SK-N-MC (cell line): ENCODE measurements at regions not wholly inside any gene's neighbourhood (a gene's known extent, or its start where the extent isn't known, plus 50 kb on each side); places are given as distances from the start of the nearest gene placed in this dataset.
"Not testable (repeated sequence)": the region's sequence is repeated elsewhere in the genome, so short reads cannot be mapped to it uniquely, and the experiment has no call there.

ENCODE experiments used
- DNase-seq: peaks from one replicate; pipeline ENCODE4 v3.0.0-alpha.2; 2011; ENCODE audit warnings: low read depth, low spot score
- H3K27ac ChIP-seq: fragments of 200-600 bp; sonication (generic); 2 replicates; pipeline ENCODE4 v1.5.1; 2016; ENCODE audit warnings: mixed run types
- H3K36me3 ChIP-seq: fragments of 200-600 bp; sonication (generic); 2 replicates; pipeline ENCODE4 v1.6.1; 2017; ENCODE audit warnings: antibody characterized with exemption, low read length, mixed read lengths; ENCODE audit not compliant: insufficient read depth
- H3K4me3 ChIP-seq: fragments of 200-600 bp; sonication (generic); 2 replicates; pipeline ENCODE4 v1.5.1; 2016
- H3K9ac ChIP-seq: fragments of 200-600 bp; sonication (generic); 2 replicates; pipeline ENCODE4 v1.8.0; 2017; ENCODE audit warnings: mixed run types, mixed read lengths; ENCODE audit not compliant: insufficient read length
- H3K9me3 ChIP-seq: fragments of 200-600 bp; sonication (generic); 2 replicates; pipeline ENCODE4 v1.6.1; 2017; ENCODE audit warnings: low read depth, mild to moderate bottlenecking, antibody characterized with exemption, low read length, moderate library complexity, mixed read lengths
- EZH2 ChIP-seq: fragments of 200-600 bp; sonication (generic); IDR thresholded peaks from one replicate; pipeline ENCODE4 v1.6.1; 2017; ENCODE audit warnings: antibody characterized with exemption
- FOXP2 ChIP-seq: optimal IDR thresholded peaks from 2 replicates; pipeline ENCODE3; 2011; ENCODE audit warnings: mild to moderate bottlenecking, moderate library complexity; ENCODE audit not compliant: insufficient read depth; ENCODE audit errors: extremely low read length, control extremely low read depth
- POLR2AphosphoS5 ChIP-seq: IDR thresholded peaks from 2 replicates; pipeline ENCODE4 v1.6.1; 2012; ENCODE audit warnings: mild to moderate bottlenecking, low read depth, low read length, borderline replicate concordance

DNA sequence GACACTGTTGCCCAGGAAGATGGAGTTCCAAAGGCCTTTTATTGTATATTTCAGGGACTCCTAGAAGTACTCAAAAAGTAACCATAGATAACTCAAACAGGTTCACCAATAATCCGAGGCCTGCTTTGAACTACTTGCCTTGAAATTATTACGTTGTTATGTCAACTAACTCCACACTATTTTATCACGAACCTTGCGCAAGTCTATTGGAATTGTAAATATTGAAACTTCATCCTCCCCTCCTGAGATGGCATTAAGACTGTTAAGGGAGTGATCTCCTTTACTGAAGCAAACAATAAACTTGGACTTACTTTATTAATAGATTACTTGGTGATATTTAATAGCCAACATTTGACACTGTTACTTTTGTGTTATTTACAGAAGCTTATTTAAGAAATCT, 199.6 kb upstream of the GADL1 start:
- no peak overlapping the region for H3K4me3 ChIP-seq
- no peak for TF ChIP-seq EZH2
- TF ChIP-seq FOXP2 = no peak
- TF ChIP-seq POLR2AphosphoS5 = no peak
- no peak overlapping the region for H3K9ac ChIP-seq
- no peak overlapping the region for H3K27ac ChIP-seq
- H3K9me3 ChIP-seq = no peaks in the 10 kb centered on the region
- no peak for DNase-seq
- H3K36me3 ChIP-seq = no peaks in the 10 kb centered on the region

DNA sequence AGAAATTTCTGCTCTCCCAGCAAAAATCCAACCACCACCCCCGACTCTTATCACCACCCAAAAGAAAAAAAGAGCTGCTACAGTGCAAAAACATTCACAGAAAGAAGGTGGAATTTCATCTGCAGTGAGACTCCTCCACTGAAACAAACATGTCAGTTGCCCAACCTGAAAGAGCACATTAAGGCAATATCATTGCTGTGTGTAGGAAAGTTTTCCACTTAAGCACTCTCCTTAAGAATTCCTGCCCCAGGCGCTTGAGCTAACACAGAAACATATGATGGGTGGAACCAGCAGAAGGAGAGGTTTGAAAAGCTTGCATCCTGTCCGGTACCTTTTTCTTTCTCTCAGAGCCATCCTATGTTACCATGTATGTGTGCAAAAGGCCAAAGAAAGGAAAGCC, 200.8 kb upstream of the GADL1 start:
- no peak for DNase-seq
- Histone ChIP-seq H3K4me3 (0 out of 2 replicates have a peak overlapping the region, but pooled peaks have one; percentile 15), H3K9me3 (no peaks in the 10 kb centered on the region), H3K9ac (no peak overlapping the region), H3K27ac (no peak overlapping the region), H3K36me3 (no peaks in the 10 kb centered on the region)
- TF ChIP-seq POLR2AphosphoS5 (no peak), EZH2 (no peak), FOXP2 (no peak)

DNA sequence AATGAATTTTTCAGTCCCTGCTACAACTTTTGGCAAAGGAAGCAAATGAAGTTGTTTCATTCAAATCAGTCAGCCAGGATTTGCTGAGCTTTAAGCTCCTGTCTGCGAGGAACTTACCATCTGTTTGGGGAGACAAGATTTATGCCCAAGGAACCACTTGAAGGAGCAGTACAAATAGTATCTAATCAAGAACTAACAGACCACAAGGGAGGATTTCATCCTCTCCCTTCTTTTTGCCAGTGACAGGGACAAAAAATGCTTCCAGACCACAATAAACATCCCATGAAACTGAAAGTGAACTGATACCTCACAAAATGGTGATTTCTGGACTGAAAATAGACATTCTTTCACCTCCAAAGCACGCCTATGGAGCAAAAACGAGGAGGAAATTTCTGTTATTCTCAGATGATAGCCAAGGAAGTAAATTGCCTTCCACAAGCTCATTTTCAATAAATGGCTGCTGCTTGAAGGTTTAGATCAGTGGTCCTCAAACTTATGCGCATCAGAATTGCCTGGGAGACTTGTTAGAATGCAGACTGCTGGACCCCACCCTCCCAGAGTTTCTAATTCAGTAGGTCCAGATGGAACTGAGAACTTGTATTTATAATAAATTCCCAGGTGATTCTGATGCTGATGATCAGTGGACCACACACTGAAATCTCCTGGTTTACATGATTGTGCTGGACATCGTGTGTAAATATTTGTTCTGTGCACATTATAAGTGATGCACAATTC, 202.4 kb upstream of the GADL1 start:
- Histone ChIP-seq H3K36me3 (no peaks in the 10 kb centered on the region), H3K9ac (no peak overlapping the region), H3K4me3 (no peak overlapping the region), H3K9me3 (no peaks in the 10 kb centered on the region), H3K27ac (no peak overlapping the region)
- TF ChIP-seq FOXP2 = no peak
- TF ChIP-seq EZH2 = no peak
- TF ChIP-seq POLR2AphosphoS5 = no peak
- DNase-seq = no peak

DNA sequence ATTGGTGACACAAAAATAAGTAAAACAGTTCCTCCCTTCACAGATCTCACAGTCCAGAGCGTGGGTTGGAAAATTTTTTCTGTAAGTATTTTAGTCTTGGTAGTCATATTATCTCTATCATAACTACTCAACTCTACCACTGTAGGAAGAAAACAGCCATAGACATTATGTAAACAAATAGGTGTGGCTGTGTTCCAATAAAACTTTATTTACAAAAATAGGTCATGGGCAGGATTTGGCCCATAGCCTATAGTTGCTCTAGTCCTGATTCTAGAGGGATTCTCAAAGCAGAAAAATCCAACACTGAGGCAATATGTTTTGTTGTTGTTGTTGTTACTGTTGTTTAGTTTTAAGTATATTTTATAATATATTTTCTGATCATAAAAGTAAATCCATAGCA, 206.1 kb upstream of the GADL1 start:
- no peaks in the 10 kb centered on the region for H3K9me3 ChIP-seq
- TF ChIP-seq EZH2 = no peak
- TF ChIP-seq FOXP2 = no peak
- no peak for TF ChIP-seq POLR2AphosphoS5
- DNase-seq = no peak

DNA sequence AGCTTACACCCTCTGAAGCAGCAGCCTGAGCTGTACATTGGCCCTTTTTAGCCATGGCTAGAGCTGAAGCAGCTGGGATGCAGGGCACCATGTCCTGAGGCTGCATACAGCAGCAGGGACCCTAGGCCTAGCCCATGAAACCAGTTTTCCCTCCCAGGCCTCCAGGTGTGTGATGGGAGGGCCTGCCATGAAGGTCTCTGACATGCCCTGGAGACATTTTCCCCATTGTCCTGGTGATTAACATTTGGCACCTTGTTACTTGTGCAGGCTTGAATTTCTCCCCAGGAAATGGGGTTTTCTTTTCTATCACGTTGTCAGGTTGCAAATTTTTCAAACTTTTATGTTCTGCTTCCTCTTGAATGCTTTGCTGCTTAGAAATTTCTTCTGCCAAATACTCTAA, 206.8 kb upstream of the GADL1 start:
- not testable (repeated sequence) for H3K9me3 ChIP-seq, H3K27ac ChIP-seq, H3K36me3 ChIP-seq, H3K9ac ChIP-seq, DNase-seq, H3K4me3 ChIP-seq

More for the DNA sequence above, 206.1 kb upstream of the GADL1 start:
- no peak overlapping the region for H3K27ac ChIP-seq
- H3K9ac ChIP-seq = no peak overlapping the region
- H3K36me3 ChIP-seq = no peaks in the 10 kb centered on the region
- no peak overlapping the region for H3K4me3 ChIP-seq

DNA sequence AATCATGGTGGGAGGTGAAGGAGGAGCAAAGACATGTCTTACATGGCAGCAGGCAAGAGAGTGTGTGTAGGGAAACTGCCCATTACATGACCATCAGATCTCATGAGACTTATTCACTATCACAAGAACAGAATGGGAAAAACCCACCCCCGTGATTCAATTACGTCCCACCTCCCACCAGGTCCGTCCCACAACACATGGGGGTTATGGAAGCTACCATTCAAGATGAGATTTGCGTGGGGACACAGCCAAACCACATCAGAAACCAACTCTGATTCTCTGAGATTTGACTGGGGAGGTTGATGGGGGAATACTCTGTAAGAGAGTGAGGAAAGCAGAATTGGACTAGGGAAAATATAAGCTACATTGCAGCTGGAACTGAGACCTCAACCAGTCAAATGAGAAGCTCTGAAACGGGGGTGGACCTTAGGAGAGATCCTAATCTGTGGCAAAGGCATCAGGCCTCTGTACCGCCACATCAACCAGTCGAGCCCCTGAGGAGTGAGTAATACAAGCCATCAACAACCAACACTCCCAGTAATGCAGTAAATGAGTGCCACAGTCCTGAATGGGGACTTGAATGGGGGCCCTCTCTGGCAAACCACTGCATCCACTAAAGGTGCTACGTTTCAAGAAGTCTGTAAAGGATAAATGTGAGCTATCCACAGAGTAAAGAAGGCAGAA, 207.9 kb upstream of the GADL1 start:
- H3K27ac ChIP-seq = no peak overlapping the region
- H3K36me3 ChIP-seq = no peaks in the 10 kb centered on the region
- H3K9ac ChIP-seq = no peak overlapping the region
- TF ChIP-seq EZH2 (no peak), POLR2AphosphoS5 (no peak), FOXP2 (no peak)
- no peaks in the 10 kb centered on the region for H3K9me3 ChIP-seq
- H3K4me3 ChIP-seq = no peak overlapping the region
- DNase-seq = no peak

DNA sequence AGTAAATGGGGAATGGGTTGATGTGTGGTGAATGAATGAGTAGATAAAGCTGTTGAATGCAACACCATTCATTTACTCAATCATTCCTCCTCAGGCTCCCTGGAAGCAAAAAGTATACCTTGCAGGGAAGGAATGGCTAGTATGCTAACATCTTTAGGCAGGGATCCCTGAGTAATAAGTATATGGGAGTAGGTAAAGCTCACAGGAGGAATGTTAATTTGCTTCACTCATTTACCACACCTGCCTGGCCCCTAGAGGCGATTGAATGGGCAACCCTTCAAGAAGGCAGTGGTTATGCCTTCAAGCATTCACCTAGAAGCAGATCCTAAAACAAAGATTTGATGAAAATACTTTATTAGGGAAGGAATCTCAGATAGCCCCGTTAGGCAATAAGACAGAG, 208.7 kb upstream of the GADL1 start:
- Histone ChIP-seq H3K27ac (no peak overlapping the region), H3K4me3 (no peak overlapping the region), H3K9ac (no peak overlapping the region), H3K9me3 (no peaks in the 10 kb centered on the region), H3K36me3 (no peaks in the 10 kb centered on the region)
- no peak for TF ChIP-seq POLR2AphosphoS5
- no peak for TF ChIP-seq EZH2
- no peak for TF ChIP-seq FOXP2
- DNase-seq = no peak

DNA sequence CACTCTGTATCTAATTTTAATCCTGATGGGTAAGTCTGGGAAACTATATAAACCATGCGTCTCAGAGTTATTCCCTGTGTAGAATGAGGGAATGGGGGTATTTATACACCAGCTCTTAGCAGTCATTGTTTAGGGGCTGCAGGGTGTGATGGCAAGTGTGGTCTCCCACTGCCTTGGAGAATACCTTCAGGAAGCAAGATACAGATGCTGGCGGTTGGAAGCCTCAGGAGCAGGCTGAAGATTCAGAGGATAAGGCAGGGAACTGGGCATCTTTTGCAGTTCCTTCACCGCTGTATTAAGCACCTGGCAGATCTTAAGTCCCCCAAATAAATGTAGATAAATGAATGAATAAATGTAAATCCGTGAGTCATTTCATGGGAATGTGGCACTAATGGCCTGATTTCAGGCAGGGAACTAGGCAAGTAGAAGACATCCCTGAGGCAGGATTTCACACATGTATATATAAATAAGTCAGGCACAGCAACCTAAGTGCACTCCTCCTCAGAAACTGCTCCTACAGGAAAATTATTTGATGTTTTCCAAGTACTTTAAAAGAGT, 209.2 kb upstream of the GADL1 start:
- Histone ChIP-seq H3K4me3 (no peak overlapping the region), H3K9me3 (no peaks in the 10 kb centered on the region), H3K9ac (no peak overlapping the region), H3K27ac (no peak overlapping the region), H3K36me3 (no peaks in the 10 kb centered on the region)
- TF ChIP-seq POLR2AphosphoS5 (no peak), EZH2 (no peak)
- no peak for DNase-seq

DNA sequence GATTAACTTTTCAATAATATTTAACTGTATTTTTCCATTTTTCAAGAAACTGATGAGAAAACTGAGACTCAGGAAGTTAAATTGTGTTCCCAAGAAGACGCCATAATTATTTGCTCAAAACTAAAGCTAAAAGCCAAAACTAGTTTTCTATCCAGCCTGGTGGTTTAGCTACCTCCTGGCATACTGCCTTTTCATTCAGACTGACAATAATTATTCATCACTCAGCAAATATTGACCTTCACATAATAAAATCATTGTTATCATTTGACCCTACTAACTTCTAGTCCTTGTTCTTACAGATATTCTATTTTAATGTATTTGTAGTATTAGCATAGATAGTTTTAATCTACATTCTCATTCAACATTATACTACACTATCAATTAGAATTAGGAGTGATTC, 210.6 kb upstream of the GADL1 start:
- DNase-seq = no peak
- no peak overlapping the region for H3K9ac ChIP-seq
- no peak overlapping the region for H3K27ac ChIP-seq
- H3K4me3 ChIP-seq = no peak overlapping the region
- TF ChIP-seq FOXP2 = no peak
- TF ChIP-seq EZH2 = no peak
- no peak for TF ChIP-seq POLR2AphosphoS5
- H3K9me3 ChIP-seq = no peaks in the 10 kb centered on the region
- no peaks in the 10 kb centered on the region for H3K36me3 ChIP-seq
